Mucosa of gallbladder (tissue), 1 donor: ENCODE measurements at regions not wholly inside any gene's neighbourhood (a gene's known extent, or its start where the extent isn't known, plus 50 kb on each side); places are given as distances from the start of the nearest gene placed in this dataset.
A peak's percentile ranks its signal among the peaks of the same experiment; 100 is the strongest.

Source experiments
- DNase-seq: peaks from one replicate; pipeline ENCODE4 v3.0.0-alpha.2; 2020; ENCODE audit warnings: low spot score
- donor health status: DM: no; HTN: no; CAD: no.

- no peak for DNase-seq
Measured at GRCh38 chr1:193313354-193314140, 127.1 kb upstream of the B3GALT2 start.

GRCh38 chr1:193312432-193312831 lies 126.0 kb upstream of the B3GALT2 start:
- no peak for DNase-seq

GRCh38 chr1:193311226-193311948 lies 125.0 kb upstream of the B3GALT2 start:
- DNase-seq = no peak

- DNase-seq = peak; percentile 21
Measured at GRCh38 chr1:193310564-193310963, 124.2 kb upstream of the B3GALT2 start.

- no peak for DNase-seq
Measured at GRCh38 chr1:193309936-193310475, 123.6 kb upstream of the B3GALT2 start.

GRCh38 chr1:193308438-193308837 lies 122.0 kb upstream of the B3GALT2 start:
- no peak for DNase-seq

- DNase-seq = no peak
Measured at GRCh38 chr1:193306430-193306829, 120.0 kb upstream of the B3GALT2 start.
